ENCODE measurements at regions not wholly inside any gene's neighbourhood (a gene's known extent, or its start where the extent isn't known, plus 50 kb on each side); places are given as distances from the start of the nearest gene placed in this dataset.

GRCh38 chr15:87740655-87741344 lies 515.7 kb downstream of the NTRK3 start:
- TF ChIP-seq CTCF (IDR thresholded peaks at IDR 0.05) = no peak
- no peak for TF ChIP-seq POLR2A (IDR thresholded peaks at IDR 0.05)

All from suprapubic skin (tissue), 3 donors.